Stimulated activated CD4-positive, alpha-beta T cell treated with anti-CD3 and anti-CD28 coated beads, Interleukin-2, amount 100 ng/mL, for 48 hours (primary cell): ENCODE measurements at regions not wholly inside any gene's neighbourhood (a gene's known extent, or its start where the extent isn't known, plus 50 kb on each side); places are given as distances from the start of the nearest gene placed in this dataset.

ENCODE experiments used
- DNase-seq, 2 donors: peaks; one replicate each; pipeline ENCODE4 v3.0.0-alpha.2; 2020

GRCh38 chr9:80883426-80883825 is 805.9 kb downstream of the TLE1 start:
- DNase-seq, result no peak

GRCh38 chr9:80881940-80882339 is 807.4 kb downstream of the TLE1 start:
- DNase-seq, result no peak

- no peak for DNase-seq
Observed at GRCh38 chr9:80881320-80881719, 808.0 kb downstream of the TLE1 start.

GRCh38 chr9:80878556-80878955 is 810.8 kb downstream of the TLE1 start:
- no peak for DNase-seq

GRCh38 chr9:80875947-80876346 is 813.4 kb downstream of the TLE1 start:
- no peak for DNase-seq

GRCh38 chr9:80874276-80874675 is 815.1 kb downstream of the TLE1 start:
- no peak for DNase-seq

DNA sequence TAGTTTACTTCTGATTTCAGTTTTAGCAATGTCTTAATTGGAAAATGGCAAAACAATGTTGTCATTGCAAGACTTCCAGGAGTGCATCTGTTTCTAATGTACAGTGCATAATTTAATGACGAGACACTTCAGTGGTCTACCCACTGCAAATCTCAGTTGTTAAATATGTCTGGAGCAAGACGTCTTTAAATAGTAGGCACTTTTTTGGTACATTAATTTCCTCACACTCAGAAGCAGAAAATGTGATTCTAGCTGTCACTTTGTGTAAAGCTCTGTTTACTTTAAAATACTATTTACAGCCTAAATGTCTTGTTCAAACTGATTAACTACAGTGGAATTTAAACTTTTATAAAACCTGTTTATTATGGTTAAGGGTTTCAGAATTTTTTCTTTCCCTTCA is 815.5 kb downstream of the TLE1 start:
- DNase-seq, result no peak

DNA sequence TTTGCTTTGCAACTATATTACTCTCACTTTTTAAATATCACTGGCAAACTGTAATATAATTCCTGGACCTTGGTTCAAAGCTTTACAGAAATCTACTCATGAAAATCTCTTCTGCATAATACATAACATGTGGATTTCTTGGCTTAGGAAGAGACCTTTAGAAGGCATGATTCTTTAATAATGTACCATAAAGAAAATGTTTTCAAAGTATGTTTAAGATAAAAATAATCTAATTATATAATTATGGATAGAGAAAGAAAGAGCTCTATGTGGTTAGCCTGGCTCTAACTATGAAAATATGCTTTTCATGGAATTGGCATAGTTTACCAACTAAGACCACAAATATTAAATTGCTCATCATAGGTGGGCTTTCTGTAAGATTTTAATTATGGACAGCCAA is 817.8 kb downstream of the TLE1 start:
- DNase-seq, result no peak

DNA sequence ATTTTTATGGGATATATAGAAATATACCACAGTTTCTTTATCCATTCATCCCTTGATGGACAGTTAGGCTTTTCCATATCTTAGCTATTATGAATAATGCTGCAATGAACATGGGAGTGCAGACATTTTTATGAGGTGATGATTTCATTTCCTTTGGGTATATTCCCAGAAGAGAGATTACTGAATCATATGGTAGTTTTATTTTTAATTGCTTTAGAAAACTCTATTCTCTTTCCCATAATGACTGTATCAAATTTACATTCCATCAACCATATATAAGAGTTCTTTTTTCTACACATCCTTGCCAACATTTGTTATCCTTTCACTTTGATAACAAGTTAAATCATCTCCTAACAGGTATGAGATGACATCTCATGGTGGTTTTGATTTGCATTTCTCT is 821.6 kb downstream of the TLE1 start:
- DNase-seq, result no peak

DNA sequence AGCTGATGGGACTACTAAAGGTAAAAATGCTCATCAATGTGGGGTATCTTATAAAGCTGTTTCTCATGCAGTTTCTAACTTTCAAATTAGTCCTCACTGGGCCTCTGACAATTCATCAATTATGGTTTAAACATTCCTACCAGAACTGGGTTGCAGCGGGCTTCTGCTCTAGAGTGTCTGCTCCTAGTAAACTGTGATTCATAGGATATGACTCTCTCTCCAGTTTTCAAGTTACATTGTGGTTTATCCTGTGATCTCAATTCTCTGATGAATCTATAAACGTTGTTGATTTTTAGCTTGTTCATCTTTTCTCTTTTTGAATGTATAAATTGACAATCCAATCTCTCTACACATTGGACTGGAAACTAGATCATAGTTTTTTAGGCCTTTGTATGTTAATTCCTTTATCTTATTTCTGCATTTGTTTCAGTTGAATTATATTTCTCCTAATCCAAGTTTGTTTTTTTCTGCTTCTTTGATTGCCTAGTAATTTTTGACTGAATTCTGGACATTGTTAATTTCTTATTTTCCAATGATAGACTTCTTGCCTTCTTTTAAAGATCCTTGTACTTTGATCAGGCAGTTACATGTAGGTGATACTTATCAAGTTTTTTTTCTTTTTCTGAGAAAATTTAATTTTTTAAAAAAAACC is 822.6 kb downstream of the TLE1 start:
- no peak for DNase-seq

GRCh38 chr9:80866121-80866520 is 823.2 kb downstream of the TLE1 start:
- DNase-seq, result no peak

DNA sequence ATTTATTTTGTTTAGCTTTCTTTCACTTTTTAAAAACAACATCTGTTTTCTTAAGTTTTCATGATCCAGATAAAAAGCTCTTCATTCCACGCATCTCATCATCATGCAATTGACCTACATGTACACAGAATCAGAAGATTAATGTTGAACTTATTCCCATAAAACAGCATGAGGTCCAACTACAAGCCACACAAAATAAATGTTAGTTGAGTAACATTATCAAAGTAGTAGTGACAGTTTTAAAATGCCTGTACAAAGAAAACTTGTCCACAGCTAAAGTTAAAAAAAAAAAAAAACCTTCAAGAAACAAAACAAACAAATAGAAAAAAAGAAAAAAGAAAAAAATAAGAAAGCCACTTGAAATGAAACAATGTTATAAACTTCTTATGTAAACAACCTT is 846.3 kb downstream of the TLE1 start:
- no peak for DNase-seq

GRCh38 chr9:80842389-80842788 is 847.0 kb downstream of the TLE1 start:
- no peak for DNase-seq

- no peak for DNase-seq
Observed at GRCh38 chr9:80841888-80842287, 847.5 kb downstream of the TLE1 start.

- no peak for DNase-seq
Observed at GRCh38 chr9:80839821-80840675, 849.3 kb downstream of the TLE1 start.

- DNase-seq, result no peak
Observed at GRCh38 chr9:80836013-80836412, 853.3 kb downstream of the TLE1 start.

DNA sequence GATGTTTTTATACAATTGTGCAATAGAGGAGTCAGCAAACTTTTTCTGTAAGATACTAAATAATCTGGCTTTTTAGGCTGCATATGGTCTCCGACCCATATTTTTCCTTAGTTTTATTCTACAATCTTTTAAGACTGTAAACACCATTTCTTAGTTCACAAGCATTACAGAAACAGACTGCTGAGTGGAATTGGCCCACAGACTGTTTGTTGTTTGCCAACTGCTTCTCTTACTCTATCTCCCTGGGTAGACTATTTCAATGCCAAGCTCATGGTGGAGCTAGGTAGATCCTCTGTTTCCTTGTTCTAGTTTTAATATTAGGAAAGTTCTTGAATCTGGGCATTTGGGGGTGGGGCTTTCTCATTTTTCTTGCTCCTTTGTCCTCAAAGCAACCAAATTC is 857.6 kb downstream of the TLE1 start:
- DNase-seq, result no peak

DNA sequence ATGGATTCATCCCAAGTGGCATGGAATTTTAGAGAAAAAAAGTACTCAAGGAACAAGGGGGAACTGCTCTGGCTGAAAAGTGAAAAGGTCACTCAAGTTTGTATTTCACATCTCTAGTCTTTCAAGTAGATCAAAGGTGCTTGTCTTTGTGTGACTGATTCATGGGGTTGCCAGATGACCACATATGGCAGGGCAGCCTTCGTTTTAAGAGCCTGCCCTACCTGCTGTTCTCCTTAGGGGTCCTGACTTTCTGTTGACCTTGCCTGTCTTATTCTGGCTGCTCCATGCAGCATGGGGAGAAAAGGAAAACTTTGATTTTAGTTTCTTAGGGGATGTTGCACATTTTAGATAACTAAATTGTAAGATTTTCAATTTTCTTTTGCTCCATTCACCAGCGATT is 877.7 kb downstream of the TLE1 start:
- DNase-seq, result no peak

GRCh38 chr9:80811003-80811402 is 878.3 kb downstream of the TLE1 start:
- DNase-seq, result no peak

- no peak for DNase-seq
Observed at GRCh38 chr9:80806671-80807070, 882.7 kb downstream of the TLE1 start.

- no peak for DNase-seq
Observed at GRCh38 chr9:80804873-80805272, 884.5 kb downstream of the TLE1 start.

- DNase-seq, result no peak
Observed at GRCh38 chr9:80797831-80798688, 891.3 kb downstream of the TLE1 start.

DNA sequence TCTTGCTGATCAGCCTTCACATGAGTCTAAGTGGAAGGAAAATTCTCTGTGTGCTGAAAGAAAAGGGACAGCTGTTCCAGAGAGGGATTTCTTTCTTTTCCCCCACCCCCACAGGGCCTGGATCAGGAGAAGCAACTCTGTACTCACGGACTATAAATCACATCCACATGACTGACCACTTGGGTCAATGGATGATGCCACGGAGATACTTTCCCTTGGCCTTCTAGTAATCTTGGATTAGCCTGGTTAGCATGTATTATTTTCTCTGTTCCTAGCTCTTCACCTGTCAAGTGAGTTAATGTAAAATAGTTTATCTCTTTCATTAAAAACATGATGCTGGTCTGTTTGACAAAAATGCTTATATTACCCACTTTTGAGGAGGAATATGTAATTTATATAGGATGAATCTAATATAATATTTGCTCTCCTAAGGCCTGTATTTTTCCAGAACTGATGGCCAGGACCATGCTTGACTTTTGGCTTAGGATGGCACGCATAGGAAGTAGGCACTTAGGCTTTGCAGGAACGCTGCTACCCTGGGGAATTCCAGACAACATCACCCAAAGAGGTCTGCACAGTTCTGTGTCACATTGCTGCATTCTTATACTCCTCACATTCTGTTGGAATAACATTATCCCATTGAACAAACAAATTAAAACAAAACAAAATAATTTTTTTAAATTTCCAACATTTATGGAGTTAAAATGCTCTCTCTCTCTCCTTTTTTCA is 892.1 kb downstream of the TLE1 start:
- DNase-seq, result no peak
